ENCODE measurements at regions not wholly inside any gene's neighbourhood (a gene's known extent, or its start where the extent isn't known, plus 50 kb on each side); places are given as distances from the start of the nearest gene placed in this dataset.

DNA sequence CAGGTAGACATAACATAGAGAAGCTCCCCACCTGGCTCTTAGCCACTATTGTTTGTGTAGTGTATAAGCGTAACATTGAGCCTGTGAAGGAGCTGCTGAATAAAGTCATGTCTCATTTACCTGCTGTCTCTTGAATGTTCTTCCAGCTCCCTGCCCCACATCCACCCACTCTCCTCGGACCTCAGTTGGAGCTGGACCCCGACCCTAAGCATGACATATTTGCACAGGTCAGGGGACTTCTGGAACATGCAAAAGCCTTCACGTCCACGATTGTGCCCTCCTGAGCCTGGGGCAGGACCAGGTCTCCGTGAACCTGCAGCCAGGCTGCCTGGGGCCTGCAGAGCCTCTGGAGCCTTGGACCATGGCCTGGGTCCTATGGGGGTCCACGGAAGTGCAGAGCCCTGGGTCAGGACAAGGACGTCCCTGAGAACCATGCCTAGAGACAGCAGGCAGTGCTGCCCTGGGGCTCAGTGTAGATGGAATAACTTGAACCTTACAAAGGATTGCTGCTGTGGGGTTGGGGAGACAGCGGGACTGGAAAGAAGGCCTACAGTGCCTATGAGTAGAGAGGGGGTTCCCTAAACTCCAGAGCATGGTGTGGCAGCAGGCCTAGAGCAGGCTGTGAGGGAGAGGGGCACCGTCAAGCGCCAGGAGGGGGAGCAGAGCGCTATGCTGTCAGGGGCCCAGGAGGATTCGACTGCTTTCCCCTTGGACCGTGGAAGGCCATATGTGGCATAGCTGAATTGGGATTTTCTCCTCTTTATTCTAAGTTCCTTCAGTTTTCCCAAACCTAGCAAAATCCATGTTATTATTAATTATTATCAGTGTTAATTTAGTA is 99.9 kb upstream of the ZNF236 start:
- TF ChIP-seq, protein P1, sequence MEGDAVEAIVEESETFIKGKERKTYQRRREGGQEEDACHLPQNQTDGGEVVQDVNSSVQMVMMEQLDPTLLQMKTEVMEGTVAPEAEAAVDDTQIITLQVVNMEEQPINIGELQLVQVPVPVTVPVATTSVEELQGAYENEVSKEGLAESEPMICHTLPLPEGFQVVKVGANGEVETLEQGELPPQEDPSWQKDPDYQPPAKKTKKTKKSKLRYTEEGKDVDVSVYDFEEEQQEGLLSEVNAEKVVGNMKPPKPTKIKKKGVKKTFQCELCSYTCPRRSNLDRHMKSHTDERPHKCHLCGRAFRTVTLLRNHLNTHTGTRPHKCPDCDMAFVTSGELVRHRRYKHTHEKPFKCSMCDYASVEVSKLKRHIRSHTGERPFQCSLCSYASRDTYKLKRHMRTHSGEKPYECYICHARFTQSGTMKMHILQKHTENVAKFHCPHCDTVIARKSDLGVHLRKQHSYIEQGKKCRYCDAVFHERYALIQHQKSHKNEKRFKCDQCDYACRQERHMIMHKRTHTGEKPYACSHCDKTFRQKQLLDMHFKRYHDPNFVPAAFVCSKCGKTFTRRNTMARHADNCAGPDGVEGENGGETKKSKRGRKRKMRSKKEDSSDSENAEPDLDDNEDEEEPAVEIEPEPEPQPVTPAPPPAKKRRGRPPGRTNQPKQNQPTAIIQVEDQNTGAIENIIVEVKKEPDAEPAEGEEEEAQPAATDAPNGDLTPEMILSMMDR (IDR thresholded peaks at IDR 0.05; ENCODE audit: extremely low read depth in 1 of 2, insufficient read depth in 1 of 2, low read depth in 1 of 2, low read length in 2 of 2) = no peak
- no peak for TF ChIP-seq POLR2AphosphoS5 (IDR thresholded peaks at IDR 0.05; ENCODE audit: insufficient read depth, low read depth, low read length)
- TF ChIP-seq GATA2 (IDR thresholded peaks at IDR 0.05; ENCODE audit: insufficient read depth, insufficient read length, low read depth, low read length) = no peak
- TF ChIP-seq JUN (IDR thresholded peaks at IDR 0.05; ENCODE audit: borderline replicate concordance, insufficient read depth, insufficient read length, low read depth) = no peak
- TF ChIP-seq, protein P2, sequence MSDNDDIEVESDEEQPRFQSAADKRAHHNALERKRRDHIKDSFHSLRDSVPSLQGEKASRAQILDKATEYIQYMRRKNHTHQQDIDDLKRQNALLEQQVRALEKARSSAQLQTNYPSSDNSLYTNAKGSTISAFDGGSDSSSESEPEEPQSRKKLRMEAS (IDR thresholded peaks at IDR 0.05; ENCODE audit: insufficient read depth, insufficient read length) = no peak
- TF ChIP-seq POLR2A (IDR thresholded peaks at IDR 0.05; ENCODE audit: low read depth, low read length) = no peak
- no peak for TF ChIP-seq MYC (IDR thresholded peaks at IDR 0.05; ENCODE audit: low read depth, low read length)
- TF ChIP-seq EZH2 (IDR thresholded peaks at IDR 0.05; ENCODE audit: borderline replicate concordance, low read depth, low read length, severe bottlenecking) = no peak
- TF ChIP-seq FOS (IDR thresholded peaks at IDR 0.05; ENCODE audit: borderline replicate concordance, insufficient read depth, low read length) = no peak
- no peak overlapping the region for H2AFZ ChIP-seq (ENCODE audit: low read depth, low read length)
- ChIA-PET POLR2A (no interaction called here), CTCF (no interaction called here)
- H3K4me3 ChIP-seq (replicated peaks in 1 of 3; ENCODE audit: insufficient read depth in 1 of 3, low read depth in 1 of 3, low read length in 3 of 3) = no peak overlapping the region
- H3K4me2 ChIP-seq (ENCODE audit: insufficient read depth, low read length) = no peak overlapping the region
- FAIRE-seq (no peak), DNase-seq (ENCODE audit: low read depth, low spot score) (no peak)
- no peaks in the 10 kb centered on the region for H3K79me2 ChIP-seq (ENCODE audit: control insufficient read depth, insufficient read depth, low read length)
- H3K4me1 ChIP-seq (ENCODE audit: control insufficient read depth, extremely low read depth, insufficient read depth, low read length) = no peaks in the 10 kb centered on the region
- dilution Hi-C loops (cut with MboI; ENCODE audit: extremely low pct_ligation_motif_present, low sequenced_read_pairs) (no loop called here), intact Hi-C loops (cut with micrococcal nuclease) (no loop called here)
- no peaks in the 10 kb centered on the region for H3K9me1 ChIP-seq (replicated peaks; ENCODE audit: control insufficient read depth, extremely low read depth, insufficient read depth, low read length)
- H3K36me3 ChIP-seq (ENCODE audit: control insufficient read depth in 2 of 2, extremely low read depth in 1 of 2, insufficient read depth in 2 of 2, low read length in 2 of 2) = no peaks in the 10 kb centered on the region
- H4K20me1 ChIP-seq (replicated peaks; ENCODE audit: control insufficient read depth, extremely low read depth, insufficient read depth, low read length) = no peaks in the 10 kb centered on the region
- no peaks in the 10 kb centered on the region for H3K27me3 ChIP-seq (ENCODE audit: control insufficient read depth in 2 of 2, insufficient read depth in 2 of 2, low read length in 2 of 2)
- H3K9ac ChIP-seq (replicated peaks; ENCODE audit: extremely low read depth, insufficient read depth, low read length) = no peak overlapping the region
- no TSS peak for BruUV-seq (replicated peaks)
- H3K27ac ChIP-seq (ENCODE audit: insufficient read depth, low read depth, low read length) = no peak overlapping the region
- no peaks in the 10 kb centered on the region for H3K9me3 ChIP-seq (replicated peaks; ENCODE audit: control insufficient read depth, insufficient read depth, low read length)
